Activated B cell treated with CpG ODN at 0.5 μM for 24 hours (primary cell): ENCODE measurements at regions not wholly inside any gene's neighbourhood (a gene's known extent, or its start where the extent isn't known, plus 50 kb on each side); places are given as distances from the start of the nearest gene placed in this dataset.

ENCODE experiments used
- ATAC-seq: fragments of 200-7000 bp; cut with Tn5 transposase; one replicate; pipeline ENCODE4 v1.10.0; 2021; ENCODE audit warnings: low read depth, mild to moderate bottlenecking, moderate library complexity
- CTCF ChIA-PET: fragments of 350-600 bp; sonication (Branson Sonifier 250); formaldehyde crosslinking; loops from one replicate; lab custom pipeline; 2021; ENCODE audit warnings: antibody characterized with exemption; lab: Charles Lee
- POLR2A ChIA-PET: fragments of 350-600 bp; sonication (Branson Sonifier 250); formaldehyde crosslinking; loops from one replicate; lab custom pipeline; 2021; ENCODE audit warnings: antibody characterized with exemption; lab: Charles Lee
- DNase-seq: peaks from one replicate; pipeline ENCODE4 v3.0.0; 2022
- H3K27ac Mint-ChIP-seq: one replicate; pipeline ENCODE4 v1.8.0; 2020; ENCODE audit warnings: mixed read lengths
- H3K27me3 Mint-ChIP-seq: one replicate; pipeline ENCODE4 v1.8.0; 2021; ENCODE audit warnings: mixed read lengths
- H3K36me3 Mint-ChIP-seq: one replicate; pipeline ENCODE4 v1.8.0; 2021; ENCODE audit warnings: low read depth, mixed read lengths
- H3K4me1 Mint-ChIP-seq: one replicate; pipeline ENCODE4 v1.8.0; 2021; ENCODE audit warnings: mixed read lengths
- H3K4me3 Mint-ChIP-seq: one replicate; pipeline ENCODE4 v1.8.0; 2020; ENCODE audit warnings: mild to moderate bottlenecking, mixed read lengths
- H3K9me3 Mint-ChIP-seq: one replicate; pipeline ENCODE4 v1.8.0; 2020; ENCODE audit warnings: mixed read lengths
- CTCF ChIP-seq: fragments of 200-600 bp; IDR thresholded peaks from one replicate; pipeline ENCODE4 v1.8.0; 2022; ENCODE audit warnings: antibody characterized with exemption, mild to moderate bottlenecking
- intact Hi-C: fragments of 100-400 bp; cut with micrococcal nuclease; formaldehyde crosslinking; loops from one replicate; pipeline ENCODE4 v1.15.1; 2024

- CTCF ChIA-PET, result no interaction called here
- H3K4me3 Mint-ChIP-seq, result no peak overlapping the region
- intact Hi-C loops, result no loop called here
- H3K9me3 Mint-ChIP-seq, result no peaks in the 10 kb centered on the region
- TF ChIP-seq CTCF, result no peak
- POLR2A ChIA-PET, result no interaction called here
- H3K36me3 Mint-ChIP-seq, result no peaks in the 10 kb centered on the region
- H3K27ac Mint-ChIP-seq, result no peak overlapping the region
- no peak for DNase-seq
- H3K27me3 Mint-ChIP-seq, result peaks cover 5% of the 10 kb centered on the region
- ATAC-seq, result no peak
- no peaks in the 10 kb centered on the region for H3K4me1 Mint-ChIP-seq
These were observed 157.3 kb downstream of the NTMT2 start for GRCh38 chr1:170303034-170303433.

GRCh38 chr1:170305777-170306512 is 160.2 kb downstream of the NTMT2 start:
- TF ChIP-seq CTCF, result no peak
- ATAC-seq (no peak), DNase-seq (no peak)
- Mint-ChIP-seq H3K4me1 (no peaks in the 10 kb centered on the region), H3K4me3 (no peak overlapping the region), H3K27me3 (peaks cover 5% of the 10 kb centered on the region), H3K27ac (no peak overlapping the region), H3K9me3 (no peaks in the 10 kb centered on the region), H3K36me3 (no peaks in the 10 kb centered on the region)
- ChIA-PET CTCF (no interaction called here), POLR2A (no interaction called here)
- intact Hi-C loops, result no loop called here

- CTCF ChIA-PET, result no interaction called here
- H3K27ac Mint-ChIP-seq, result no peak overlapping the region
These were observed 160.8 kb downstream of the NTMT2 start for GRCh38 chr1:170306513-170306910.

GRCh38 chr1:170306948-170307347 is 161.2 kb downstream of the NTMT2 start:
- no peak for ATAC-seq
- no peaks in the 10 kb centered on the region for H3K36me3 Mint-ChIP-seq

More at GRCh38 chr1:170306513-170306910, 160.8 kb downstream of the NTMT2 start:
- no peaks in the 10 kb centered on the region for H3K36me3 Mint-ChIP-seq
- DNase-seq (no peak), ATAC-seq (no peak)
- no peak overlapping the region for H3K4me3 Mint-ChIP-seq
- H3K9me3 Mint-ChIP-seq, result no peaks in the 10 kb centered on the region
- H3K4me1 Mint-ChIP-seq, result no peaks in the 10 kb centered on the region
- no peak for TF ChIP-seq CTCF
- H3K27me3 Mint-ChIP-seq, result peaks cover 5% of the 10 kb centered on the region
- intact Hi-C loops, result no loop called here
- POLR2A ChIA-PET, result no interaction called here

GRCh38 chr1:170307426-170307825 is 161.7 kb downstream of the NTMT2 start:
- Mint-ChIP-seq H3K36me3 (no peaks in the 10 kb centered on the region), H3K27ac (no peak overlapping the region), H3K27me3 (peaks cover 5% of the 10 kb centered on the region), H3K9me3 (no peaks in the 10 kb centered on the region), H3K4me3 (no peak overlapping the region), H3K4me1 (no peaks in the 10 kb centered on the region)
- POLR2A ChIA-PET, result no interaction called here
- intact Hi-C loops, result no loop called here
- TF ChIP-seq CTCF, result no peak
- no peak for ATAC-seq
- CTCF ChIA-PET, result no interaction called here
- DNase-seq, result no peak

More at GRCh38 chr1:170306948-170307347, 161.2 kb downstream of the NTMT2 start:
- Mint-ChIP-seq H3K27ac (no peak overlapping the region), H3K4me1 (no peaks in the 10 kb centered on the region), H3K4me3 (no peak overlapping the region), H3K9me3 (no peaks in the 10 kb centered on the region), H3K27me3 (peaks cover 5% of the 10 kb centered on the region)
- TF ChIP-seq CTCF, result no peak
- intact Hi-C loops, result no loop called here
- ChIA-PET POLR2A (no interaction called here), CTCF (no interaction called here)
- no peak for DNase-seq
